GM21367 (cell line): ENCODE measurements at regions not wholly inside any gene's neighbourhood (a gene's known extent, or its start where the extent isn't known, plus 50 kb on each side); places are given as distances from the start of the nearest gene placed in this dataset.
A peak's percentile ranks its signal among the peaks of the same experiment; 100 is the strongest.

Experiments used
- ATAC-seq: cut with Tn5 transposase; IDR thresholded peaks from one replicate; pipeline ENCODE4 v1.9.1; 2021; ENCODE audit not compliant: unreplicated experiment

DNA sequence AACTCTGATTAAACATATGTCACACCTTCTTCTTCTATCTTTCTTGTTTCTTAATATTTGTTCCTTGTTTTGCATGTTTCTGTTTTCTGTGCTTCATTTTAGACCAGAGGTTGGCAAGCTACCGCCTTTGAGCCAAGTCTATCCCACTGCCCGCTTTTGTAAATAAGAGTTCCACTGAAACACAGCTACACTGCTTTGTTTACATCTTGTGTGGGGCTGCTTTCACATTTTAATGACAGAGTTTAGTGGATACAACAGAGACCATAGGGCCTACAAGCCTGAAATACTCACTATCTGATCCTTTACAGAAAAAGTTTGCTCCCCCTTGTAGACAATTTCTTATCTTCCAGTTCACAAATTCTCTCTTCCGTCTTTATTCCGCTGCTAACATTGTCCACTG is 109.4 kb upstream of the SPACA1 start:
- no peak for ATAC-seq

DNA sequence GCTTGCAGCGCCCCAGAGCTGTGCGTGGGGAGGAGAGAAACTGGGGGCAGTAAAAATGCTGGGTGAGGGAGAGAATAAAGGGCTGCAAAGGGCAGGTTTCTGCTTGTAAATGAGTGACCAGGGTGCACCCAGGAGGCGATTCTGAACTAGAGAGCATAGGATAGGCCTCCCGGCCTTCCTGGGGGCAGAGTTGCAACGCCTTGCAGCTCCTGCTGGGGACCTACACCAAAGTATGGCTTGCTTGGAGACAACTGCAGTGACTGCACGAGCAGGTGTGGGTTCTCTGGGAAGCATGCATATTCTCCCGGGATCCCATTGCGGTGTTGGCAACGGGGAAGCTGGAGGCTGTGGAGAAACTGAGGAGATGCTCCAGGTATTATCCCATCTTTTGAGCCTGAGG is 111.6 kb upstream of the SPACA1 start:
- no peak for ATAC-seq

DNA sequence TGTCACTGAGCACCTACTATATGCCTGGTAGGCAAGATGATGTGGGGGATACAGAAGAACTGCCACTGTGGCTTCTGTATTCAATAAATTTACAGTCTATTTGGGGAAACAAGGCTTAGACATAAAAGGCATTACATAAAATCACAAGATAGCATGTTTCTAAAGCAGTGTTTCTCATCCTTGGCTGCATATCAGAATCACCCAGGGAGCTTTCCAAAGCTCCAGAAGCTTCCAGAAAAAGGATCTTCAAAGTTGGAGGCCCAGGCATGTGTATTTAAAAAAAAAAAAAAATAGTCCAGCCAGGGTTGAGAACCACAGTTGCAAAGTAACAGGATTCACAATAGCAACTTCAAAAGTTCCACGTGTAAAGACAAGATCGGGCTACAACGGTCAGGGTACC is 112.4 kb upstream of the SPACA1 start:
- no peak for ATAC-seq

DNA sequence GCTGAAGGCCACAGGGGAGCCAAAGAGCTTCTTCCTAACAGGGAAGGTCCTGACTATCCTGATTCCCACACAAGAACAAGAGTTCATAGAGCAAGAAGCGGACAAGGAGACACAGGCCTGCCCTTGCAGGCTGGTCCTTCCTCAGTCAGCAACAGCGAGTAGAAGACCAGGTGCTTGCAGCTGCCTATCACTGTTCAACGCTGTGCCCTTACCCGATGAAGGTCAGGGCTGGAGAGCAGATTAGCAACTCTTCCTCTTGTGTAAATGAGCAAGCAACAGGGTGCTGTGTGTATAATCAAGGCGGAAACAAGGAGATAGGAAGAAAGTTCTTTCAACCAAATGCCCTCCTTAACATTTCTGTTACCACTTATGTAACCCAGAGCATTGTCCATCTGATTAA is 115.3 kb upstream of the SPACA1 start:
- no peak for ATAC-seq

DNA sequence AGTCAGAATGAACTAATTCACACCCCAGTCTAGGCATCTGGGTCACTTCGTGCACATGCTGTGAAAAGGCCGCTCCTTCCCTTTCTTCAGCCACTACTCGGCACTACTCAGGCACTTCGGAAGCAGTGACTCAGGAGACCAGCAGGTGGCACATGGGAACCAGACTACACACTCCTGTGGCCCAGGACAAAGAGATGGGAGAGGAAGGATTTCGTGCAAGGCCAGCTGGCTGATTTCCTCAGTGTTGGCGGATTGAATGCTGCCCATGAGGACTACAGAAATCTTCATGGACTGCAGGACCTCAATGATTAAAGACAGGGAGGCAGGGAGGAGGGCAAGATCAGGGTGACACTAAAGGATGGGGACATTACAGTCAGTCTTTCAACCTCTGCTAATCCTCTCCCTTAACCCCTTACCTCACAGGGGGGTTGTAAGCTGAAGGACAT is 117.8 kb upstream of the SPACA1 start:
- peak; percentile 51 for ATAC-seq

DNA sequence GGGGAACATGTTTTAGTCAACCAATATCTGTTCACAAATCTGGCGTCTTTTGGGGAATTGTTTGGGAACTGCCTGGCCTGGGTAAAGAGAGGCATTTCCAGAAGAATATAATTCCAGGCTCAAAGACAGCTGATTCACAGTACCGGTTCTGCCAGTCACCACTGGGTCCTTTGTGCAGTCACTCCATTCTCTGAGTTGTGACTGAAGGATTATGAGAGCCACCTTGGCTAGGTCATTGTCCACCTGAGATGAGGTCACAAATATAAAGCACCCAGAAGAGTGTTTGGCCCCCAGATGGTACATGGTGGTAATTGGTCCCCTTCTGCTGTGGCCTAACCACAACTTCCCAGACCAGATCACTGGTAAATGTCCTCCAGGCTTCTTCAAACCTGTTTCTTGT is 121.0 kb upstream of the SPACA1 start:
- no peak for ATAC-seq

DNA sequence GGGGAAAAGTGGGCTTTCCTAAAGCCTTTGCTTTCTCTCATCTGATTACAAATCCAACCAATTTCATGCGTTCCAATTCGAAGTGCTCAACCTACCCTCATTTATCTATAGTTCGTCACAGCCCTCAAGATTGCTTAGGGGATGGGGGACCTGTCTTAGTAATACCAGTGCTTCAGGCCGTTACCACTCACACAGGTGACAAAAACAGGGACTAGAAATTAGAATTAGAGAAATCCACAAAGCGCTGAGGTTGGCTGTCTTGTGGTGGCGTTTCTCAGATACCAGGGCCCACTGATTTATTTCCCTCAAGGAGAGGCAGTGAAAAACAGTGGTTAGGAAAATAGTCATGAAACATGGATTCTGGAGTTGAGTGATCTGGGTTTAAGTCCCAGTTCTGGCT is 121.6 kb upstream of the SPACA1 start:
- no peak for ATAC-seq

DNA sequence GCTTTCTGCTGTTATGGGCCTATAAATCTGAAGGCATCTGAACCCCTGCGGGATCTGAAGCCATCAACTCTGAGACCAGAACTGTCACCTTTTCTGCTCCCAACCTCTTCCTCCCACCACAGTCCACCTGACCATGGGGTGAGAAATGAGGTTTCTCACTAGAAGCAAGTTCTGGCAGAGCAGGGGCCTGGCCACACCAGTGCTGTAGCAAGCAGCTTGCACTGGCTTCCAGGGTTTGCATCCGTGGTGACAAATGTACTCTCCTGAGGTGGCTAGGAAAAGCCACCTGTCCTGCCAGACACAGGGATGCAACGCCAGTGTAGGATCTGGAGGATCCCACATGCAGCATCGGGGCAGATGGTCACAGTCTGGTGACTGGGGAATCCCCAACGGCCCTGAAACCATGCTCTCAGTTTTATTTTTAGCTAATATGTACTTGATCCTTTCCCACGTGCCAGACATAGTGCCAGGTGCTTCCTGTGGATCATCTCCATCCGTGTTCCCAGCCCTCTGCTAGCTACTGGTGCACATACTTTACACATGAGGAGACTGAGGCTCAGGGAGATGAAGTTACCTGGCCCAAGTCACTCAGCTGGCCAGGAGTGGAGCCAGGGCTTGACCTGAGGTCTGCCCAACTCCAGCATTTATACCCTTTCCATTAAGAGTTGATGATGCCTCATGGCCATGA is 122.1 kb upstream of the SPACA1 start:
- ATAC-seq: peak; percentile 55

DNA sequence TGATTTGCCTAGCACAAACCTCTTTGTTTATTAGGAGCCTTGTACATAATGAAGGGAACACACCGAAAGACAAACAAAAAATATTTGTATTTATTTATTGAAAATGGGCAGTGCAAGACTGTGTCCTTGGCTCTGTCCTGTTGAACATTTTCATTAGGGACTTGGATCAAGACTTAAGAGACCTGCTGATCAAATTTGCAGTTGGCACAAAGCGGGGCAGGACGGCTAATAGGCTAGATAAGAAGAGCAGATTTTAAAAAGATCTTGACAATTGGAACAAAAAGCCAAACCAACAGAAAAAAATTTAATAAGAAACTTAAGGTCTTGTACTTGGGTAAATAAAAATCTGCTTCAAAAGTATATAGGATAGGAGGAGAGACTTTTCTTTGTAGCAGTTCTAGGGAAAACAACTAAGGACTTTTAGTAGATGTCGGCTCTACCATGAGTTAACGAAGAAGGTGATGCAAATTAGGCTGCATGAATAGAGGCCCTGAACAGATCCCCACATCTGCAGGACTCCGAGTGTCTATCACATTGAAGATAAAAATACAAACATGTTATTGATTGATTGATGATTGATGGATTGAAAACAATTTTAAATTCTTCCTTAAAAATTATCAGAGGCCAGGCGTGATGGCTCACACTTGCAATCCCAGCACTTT is 124.1 kb upstream of the SPACA1 start:
- no peak for ATAC-seq

DNA sequence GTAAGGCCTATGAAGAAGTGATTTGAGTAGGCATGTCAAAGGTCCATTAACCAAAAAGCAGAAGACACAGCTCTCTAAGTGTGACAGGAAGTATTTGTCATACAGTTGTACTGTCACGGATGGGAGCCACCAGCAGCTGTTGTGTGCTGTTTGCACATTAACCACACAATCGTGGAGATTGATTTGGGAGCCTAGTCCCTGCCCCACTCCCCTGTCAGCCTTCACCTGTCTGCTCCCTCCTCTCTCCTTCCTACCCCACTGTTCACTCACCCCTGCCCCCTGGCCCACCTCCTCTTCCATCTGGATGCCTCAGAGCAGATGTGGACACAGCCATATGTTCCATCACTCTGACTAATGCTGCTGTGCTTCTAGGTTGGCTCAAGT is 124.7 kb upstream of the SPACA1 start:
- peak; percentile 71 for ATAC-seq

DNA sequence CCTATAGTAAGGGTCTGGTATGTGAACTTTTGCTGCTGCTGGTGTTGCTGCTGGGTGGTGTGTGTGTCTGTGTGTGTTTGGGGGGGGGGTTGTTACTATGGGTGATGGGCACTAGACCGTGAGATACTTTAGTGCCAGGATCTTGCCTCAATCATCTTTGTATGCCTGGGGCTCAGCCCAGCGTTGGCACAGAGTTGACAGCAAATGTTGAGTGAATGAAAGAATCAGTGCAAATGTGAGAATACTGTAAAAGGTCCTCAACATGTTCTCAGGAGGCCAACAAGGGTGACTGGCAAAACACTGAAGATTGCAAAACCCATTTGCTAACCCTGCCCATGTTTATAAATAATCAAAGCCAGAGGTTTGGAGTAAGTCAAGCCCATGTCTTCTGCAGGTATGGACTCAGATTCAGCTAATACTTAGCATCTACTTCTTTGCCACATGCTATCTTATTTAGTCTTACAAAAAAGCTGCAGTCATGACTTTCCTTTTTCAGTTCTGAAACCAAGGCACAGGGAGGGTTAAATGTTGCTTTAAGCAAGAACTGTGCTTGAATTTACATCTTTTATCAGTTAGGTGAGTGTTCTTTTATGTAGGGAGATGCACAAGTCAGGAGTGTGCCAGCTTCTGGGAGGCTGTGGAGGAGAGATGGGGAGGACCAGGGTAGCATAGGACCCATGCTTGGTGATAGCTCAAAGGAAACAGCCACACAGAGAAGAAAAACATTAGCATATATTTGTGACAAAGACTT is 125.3 kb upstream of the SPACA1 start:
- no peak for ATAC-seq

DNA sequence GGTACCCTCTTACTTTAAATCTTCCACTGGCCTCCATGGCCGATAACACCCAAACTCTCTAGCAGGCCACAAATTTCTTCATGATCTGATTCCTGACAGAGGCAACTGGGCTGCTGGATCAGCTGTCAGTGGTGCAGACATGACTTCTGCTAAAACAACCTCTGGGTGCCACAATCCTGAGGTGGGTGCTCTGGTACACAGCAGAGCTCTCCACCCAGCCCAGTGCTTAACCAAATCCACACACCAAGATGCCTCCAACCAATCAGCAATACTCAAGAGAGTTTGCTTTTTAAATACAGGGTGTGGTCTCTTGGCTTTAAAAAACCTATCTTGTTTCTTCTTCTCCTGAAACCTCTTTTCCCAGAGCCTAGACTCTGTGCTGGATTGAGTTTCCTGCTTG is 126.6 kb upstream of the SPACA1 start:
- ATAC-seq: no peak

DNA sequence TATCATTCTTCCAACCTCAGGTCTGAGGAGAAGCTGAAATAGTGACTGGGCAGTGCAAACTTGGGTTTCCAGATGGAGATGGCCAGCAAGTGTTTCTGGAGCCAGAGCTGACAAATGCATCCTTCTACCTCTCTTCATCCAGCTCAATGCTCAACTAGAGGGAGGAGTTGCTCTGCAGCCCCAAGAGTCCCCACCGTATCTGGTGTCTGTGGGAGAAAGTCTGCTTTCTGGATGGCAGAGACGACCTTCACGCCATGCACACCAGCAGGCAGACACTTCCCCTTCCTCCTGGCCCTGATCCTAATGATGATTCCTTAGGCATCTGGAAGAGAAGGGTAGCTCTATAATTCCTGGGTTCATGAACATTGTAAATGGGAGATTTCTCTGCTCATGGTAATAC is 127.4 kb upstream of the SPACA1 start:
- no peak for ATAC-seq

DNA sequence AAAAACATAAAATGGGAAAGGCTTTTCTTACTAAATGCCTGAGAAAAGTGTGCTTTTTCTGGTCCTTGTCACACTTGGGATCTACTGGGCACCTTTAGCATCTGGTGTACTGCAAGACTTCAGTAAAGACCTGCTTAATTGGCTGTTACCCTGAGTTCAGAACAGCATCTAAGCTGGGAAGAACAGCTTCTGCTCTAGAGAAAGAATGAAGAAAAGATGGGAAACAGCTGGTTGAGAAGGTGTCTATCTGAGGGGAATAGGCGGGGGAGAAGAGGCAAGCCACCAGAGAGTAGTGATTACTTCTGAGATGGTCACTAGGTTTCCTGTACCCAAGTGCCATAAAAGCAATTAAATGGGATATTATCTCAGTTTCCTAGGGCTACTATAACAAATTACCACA is 128.2 kb upstream of the SPACA1 start:
- no peak for ATAC-seq

DNA sequence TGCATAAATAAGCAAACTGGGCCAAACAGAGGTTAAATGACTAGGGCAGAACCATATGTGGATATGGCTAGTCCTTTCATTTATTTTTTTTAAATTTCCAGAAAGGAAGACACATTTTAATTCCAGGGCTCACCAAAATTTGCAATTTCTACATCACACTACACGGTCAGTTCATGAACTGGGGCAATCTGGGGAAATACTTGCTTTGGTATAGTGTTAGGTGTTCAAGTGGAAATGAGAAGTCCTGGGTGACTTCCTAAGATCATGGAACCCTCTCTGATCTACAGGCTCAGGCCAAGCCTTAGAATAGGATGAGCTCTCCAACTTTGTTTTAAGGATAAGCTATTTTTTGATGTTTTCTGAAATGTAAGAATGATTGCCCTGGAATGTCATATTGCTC is 128.6 kb upstream of the SPACA1 start:
- no peak for ATAC-seq

DNA sequence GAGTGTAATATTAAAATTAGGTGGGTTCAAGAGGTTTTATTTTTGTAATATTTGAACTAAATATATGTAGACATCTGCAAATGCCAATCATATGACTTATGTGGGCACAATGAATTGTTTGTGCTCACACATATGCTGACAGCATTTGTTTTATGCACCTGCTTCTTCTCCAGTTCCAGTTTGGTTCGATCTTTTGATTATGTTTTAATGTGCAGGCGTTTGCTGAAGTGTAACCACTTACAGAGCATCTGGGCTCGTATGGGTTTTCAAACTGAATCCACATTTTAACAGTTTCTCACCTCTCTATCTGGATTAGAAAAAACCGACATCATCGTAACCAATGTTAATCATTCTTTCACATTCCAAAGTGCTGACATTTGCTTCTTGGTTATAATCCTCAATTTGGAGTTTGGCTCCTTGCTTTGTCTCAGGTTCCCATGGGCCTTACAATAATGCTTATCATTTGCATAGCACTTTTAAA is 129.1 kb upstream of the SPACA1 start:
- ATAC-seq: no peak

DNA sequence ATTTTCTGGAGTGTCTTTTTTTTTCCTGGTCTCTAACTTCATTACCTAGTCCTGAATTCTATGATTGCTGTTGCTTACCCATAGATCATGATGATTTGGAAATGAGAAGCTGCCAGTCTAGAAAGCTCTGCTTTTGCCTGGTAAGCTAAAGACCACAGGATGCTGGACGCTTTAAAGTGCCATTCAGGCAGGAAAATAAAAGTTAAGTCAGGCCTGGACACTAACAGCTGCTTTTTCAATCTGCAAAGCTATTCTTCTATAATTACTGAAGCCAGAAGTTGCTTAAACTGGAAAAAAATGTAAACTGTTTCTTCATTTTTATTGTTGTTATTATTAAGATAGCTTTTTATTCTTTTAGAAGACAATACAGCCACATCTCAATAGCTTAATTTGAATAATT is 129.8 kb upstream of the SPACA1 start:
- no peak for ATAC-seq

DNA sequence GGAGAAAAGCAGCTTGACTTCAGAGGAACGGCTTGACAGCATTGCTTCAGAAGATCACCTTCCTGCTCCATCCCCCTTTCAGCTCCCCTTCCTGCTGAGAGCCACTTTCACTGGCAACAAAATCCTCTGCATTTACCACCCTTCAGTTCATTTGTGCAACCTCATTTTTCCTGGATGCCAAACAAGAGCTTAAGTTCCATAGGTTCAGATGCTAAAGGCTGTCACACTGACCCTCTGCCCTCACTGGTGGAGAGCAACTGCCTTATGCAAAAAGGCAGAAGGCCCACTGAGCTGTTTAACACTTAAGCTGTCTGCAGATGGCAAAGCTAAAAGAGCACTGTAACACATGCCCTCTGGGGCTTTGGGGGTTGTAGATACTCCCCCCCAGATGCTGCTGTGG is 131.2 kb upstream of the SPACA1 start:
- no peak for ATAC-seq

DNA sequence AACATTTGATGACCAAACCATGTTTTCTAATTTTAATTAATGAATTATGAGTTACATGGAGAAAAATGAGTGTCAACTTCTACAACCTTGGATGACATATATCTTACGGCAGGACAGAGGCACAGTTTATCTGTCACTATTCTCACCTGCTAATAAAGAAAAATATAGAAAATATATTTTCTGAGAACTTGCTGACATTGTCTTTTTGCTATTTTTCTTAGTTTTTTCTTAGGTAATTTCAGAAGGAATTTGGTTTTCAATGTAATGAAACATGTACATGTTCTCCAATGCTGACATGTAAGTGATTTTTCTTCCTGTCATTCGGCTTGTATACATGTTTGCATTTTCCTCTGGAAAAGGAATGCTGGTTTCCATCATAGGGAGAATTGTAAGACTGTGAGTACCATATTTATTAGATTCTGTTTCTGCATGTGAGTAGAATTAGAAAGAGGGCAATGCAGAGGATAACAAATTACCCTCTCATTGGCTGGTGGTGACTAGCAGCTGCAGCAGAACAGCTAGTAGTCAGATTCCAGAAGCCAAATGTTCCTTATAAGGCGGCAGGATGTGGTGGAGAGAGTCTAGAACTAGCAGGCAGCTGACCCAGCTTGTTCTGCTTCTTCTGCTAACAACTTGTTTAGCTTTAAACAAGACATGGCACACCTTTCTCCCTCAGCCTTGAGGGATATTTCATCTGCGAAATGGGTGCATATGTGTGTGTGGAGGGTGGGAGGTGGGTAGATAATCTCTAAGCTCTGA is 132.8 kb upstream of the SPACA1 start:
- ATAC-seq: no peak

DNA sequence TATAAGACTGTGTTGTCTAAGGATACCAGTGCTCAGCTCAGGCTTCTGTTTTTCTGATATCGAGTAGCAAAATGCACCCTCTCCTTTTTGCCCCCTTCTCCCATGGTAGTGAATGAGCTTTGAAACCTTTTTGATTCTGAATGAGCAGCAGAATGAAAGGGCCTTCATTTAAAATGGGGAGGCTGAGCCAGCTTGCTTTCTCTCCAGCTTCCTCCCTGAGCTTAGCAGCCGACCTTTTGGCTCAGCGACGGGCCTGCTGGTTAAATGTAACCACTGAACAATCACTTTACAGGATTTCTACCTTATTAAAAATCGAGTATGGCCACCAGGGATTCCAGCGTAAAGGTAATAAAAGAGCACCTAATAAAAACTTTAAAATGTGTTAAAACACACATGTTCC is 133.7 kb upstream of the SPACA1 start:
- no peak for ATAC-seq

DNA sequence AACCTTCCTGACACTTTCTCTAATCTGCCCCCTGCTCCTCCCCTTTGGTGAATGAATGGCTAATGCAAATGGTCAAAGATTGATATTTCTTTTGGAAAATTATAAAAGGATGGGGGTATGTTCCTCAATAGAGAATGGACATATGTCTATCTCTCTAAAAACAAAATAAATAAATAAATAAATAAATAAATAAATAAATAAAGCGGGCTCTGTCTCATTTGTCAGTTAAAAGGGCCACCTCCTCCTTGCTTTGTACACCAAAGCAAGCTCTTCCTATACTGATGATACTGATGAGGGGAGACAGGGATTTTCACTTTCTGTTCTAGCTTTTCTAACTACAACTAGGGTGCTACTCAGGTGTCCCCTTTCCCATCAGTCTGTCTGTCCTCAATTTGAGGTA is 135.5 kb upstream of the SPACA1 start:
- no peak for ATAC-seq
